ENCODE measurements at regions not wholly inside any gene's neighbourhood (a gene's known extent, or its start where the extent isn't known, plus 50 kb on each side); places are given as distances from the start of the nearest gene placed in this dataset.

DNA sequence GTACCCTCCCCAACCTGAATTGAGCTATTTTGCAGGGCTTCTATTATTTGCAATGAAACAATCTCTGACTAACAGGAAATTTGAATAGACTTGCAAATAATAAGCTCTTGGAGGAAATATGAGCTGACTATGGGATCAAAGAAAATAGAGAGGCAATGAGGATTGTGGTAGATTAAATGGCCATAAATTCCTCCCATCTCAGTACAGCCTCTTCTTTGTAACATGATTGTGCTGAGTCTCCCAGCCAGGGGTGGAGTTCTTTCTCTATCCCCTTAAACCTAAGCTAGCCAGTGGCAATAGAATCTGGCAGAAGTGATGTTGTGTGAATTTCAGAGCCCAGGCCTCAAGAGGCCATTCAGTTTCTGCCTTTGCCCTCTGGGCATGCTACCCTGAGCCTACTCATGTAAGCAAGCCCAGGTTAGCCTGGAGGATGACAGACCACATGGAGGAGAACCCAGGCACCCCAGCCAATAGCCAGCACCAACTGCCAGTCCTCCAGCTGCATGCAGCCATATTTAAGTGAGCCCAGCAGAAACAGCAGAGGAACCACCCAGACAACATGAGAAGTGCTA lies 86.8 kb upstream of the TP53I11 start:
- Histone ChIP-seq H3K27me3 (ENCODE audit: control insufficient read depth, insufficient read depth, low read length) (no peaks in the 10 kb centered on the region), H3K4me3 (ENCODE audit: low read length in 3 of 3) (no peak overlapping the region), H3K36me3 (ENCODE audit: control insufficient read depth in 2 of 3, insufficient read depth in 3 of 3, low read length in 3 of 3) (no peaks in the 10 kb centered on the region), H3K9ac (ENCODE audit: low read length in 3 of 3) (no peak overlapping the region), H3K9me3 (ENCODE audit: control insufficient read depth in 2 of 3, insufficient read depth in 1 of 3, low read length in 3 of 3) (peaks cover 0 to 11% (median 4%) of the 10 kb centered on the region in 3 donors), H3K27ac (ENCODE audit: low read depth in 2 of 2, low read length in 2 of 2) (no peak overlapping the region), H3K4me1 (ENCODE audit: control insufficient read depth in 2 of 3, insufficient read depth in 2 of 3, low read depth in 1 of 3, low read length in 3 of 3) (peaks cover 0 to 3% (median 0%) of the 10 kb centered on the region in 3 donors)
- TF ChIP-seq, protein P1, sequence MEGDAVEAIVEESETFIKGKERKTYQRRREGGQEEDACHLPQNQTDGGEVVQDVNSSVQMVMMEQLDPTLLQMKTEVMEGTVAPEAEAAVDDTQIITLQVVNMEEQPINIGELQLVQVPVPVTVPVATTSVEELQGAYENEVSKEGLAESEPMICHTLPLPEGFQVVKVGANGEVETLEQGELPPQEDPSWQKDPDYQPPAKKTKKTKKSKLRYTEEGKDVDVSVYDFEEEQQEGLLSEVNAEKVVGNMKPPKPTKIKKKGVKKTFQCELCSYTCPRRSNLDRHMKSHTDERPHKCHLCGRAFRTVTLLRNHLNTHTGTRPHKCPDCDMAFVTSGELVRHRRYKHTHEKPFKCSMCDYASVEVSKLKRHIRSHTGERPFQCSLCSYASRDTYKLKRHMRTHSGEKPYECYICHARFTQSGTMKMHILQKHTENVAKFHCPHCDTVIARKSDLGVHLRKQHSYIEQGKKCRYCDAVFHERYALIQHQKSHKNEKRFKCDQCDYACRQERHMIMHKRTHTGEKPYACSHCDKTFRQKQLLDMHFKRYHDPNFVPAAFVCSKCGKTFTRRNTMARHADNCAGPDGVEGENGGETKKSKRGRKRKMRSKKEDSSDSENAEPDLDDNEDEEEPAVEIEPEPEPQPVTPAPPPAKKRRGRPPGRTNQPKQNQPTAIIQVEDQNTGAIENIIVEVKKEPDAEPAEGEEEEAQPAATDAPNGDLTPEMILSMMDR (IDR thresholded peaks at IDR 0.05; ENCODE audit: borderline replicate concordance, extremely low read depth, insufficient read depth), result no peak
- FAIRE-seq, result no peak
- intact Hi-C loops (cut with DNase I), result no loop called here
- peak in 1 of 5 donors; percentile 22 for DNase-seq

DNA sequence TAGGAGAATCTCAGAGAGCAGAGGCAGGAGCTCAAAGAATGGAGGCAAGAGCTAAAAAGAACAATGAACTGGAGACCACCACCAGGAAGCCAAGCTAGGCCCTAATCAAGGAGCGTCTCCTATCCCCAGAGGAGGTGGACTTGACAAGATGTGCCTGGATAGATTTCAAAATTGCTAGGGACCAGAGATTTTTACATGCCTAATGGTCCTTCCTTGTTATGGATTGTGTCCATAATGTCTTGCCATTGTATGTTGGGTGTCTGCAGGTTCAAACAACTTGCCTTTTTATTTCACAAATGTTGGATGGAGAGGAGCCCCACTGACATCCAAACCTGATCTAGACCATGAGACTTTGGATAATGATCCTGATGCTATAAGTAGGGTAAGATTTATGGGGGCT lies 88.2 kb upstream of the TP53I11 start:
- H3K27ac ChIP-seq (ENCODE audit: low read depth in 2 of 2, low read length in 2 of 2), result no peak overlapping the region
- no peak overlapping the region for H3K9ac ChIP-seq (ENCODE audit: low read length in 3 of 3)
- DNase-seq (no peak), FAIRE-seq (no peak)
- H3K4me1 ChIP-seq (ENCODE audit: control insufficient read depth in 2 of 3, insufficient read depth in 2 of 3, low read depth in 1 of 3, low read length in 3 of 3), result peaks cover 0 to 3% (median 0%) of the 10 kb centered on the region in 3 donors
- H3K4me3 ChIP-seq (ENCODE audit: low read length in 3 of 3), result no peak overlapping the region
- H3K36me3 ChIP-seq (ENCODE audit: control insufficient read depth in 2 of 3, insufficient read depth in 3 of 3, low read length in 3 of 3), result no peaks in the 10 kb centered on the region
- peaks cover 0 to 11% (median 4%) of the 10 kb centered on the region in 3 donors for H3K9me3 ChIP-seq (ENCODE audit: control insufficient read depth in 2 of 3, insufficient read depth in 1 of 3, low read length in 3 of 3)
- H3K27me3 ChIP-seq (ENCODE audit: control insufficient read depth, insufficient read depth, low read length), result no peaks in the 10 kb centered on the region
- TF ChIP-seq, protein P1 (IDR thresholded peaks at IDR 0.05; ENCODE audit: borderline replicate concordance, extremely low read depth, insufficient read depth), result no peak
- intact Hi-C loops (cut with DNase I), result no loop called here

DNA sequence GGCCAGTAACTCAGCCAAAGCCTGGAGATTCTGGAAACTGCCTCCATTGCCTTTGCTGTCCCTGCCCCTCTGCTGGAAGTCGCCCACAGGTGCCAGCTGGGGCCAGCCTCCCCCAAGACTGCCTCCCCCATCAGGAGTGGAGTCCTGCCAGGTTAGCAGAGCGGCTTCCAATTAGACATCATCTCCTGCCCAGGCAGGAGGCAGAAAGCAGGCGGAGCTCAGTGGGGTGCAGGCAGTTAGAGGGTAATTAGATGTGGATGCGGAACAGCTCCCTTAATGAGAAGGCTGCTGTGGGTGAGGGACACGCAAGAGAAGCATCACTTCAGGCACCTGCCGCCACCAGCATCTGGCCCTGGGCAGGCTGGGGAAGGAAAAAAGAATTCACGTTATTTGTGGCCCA lies 90.9 kb upstream of the TP53I11 start:
- Histone ChIP-seq H3K36me3 (ENCODE audit: control insufficient read depth in 2 of 3, insufficient read depth in 3 of 3, low read length in 3 of 3) (no peaks in the 10 kb centered on the region), H3K9me3 (ENCODE audit: control insufficient read depth in 2 of 3, insufficient read depth in 1 of 3, low read length in 3 of 3) (peaks cover 0 to 11% (median 4%) of the 10 kb centered on the region in 3 donors), H3K27me3 (ENCODE audit: control insufficient read depth, insufficient read depth, low read length) (no peaks in the 10 kb centered on the region), H3K4me1 (ENCODE audit: control insufficient read depth in 2 of 3, insufficient read depth in 2 of 3, low read depth in 1 of 3, low read length in 3 of 3) (peaks cover 0 to 4% (median under 1%) of the 10 kb centered on the region in 3 donors), H3K27ac (ENCODE audit: low read depth in 2 of 2, low read length in 2 of 2) (no peak overlapping the region), H3K4me3 (ENCODE audit: low read length in 3 of 3) (no peak overlapping the region), H3K9ac (ENCODE audit: low read length in 3 of 3) (no peak overlapping the region)
- TF ChIP-seq, protein P1 (IDR thresholded peaks at IDR 0.05; ENCODE audit: borderline replicate concordance, extremely low read depth, insufficient read depth), result no peak
- FAIRE-seq (no peak), DNase-seq (no peak)
- intact Hi-C loops (cut with DNase I), result no loop called here

DNA sequence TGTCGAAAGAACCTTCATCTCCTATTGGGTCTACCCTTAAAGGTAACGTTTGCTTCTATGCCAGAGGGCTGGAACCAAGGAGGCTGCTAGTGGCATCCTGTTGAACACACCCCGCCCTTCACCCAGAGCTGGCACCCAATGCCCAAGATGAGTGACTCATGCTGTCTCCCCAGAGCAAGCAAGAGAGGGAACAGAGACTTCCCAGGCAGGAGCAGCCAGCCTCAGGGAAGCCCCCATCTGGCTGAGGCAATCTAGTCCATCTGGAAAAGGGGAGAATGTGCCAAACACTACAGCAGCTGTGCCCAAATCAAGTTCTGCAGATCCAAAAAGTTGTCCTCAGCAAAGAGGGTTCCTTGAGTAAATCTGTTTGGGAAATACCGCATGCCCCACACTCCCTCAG lies 91.9 kb upstream of the TP53I11 start:
- H3K9ac ChIP-seq (ENCODE audit: low read length in 3 of 3), result no peak overlapping the region
- H3K36me3 ChIP-seq (ENCODE audit: control insufficient read depth in 2 of 3, insufficient read depth in 3 of 3, low read length in 3 of 3), result no peaks in the 10 kb centered on the region
- no peak overlapping the region for H3K27ac ChIP-seq (ENCODE audit: low read depth in 2 of 2, low read length in 2 of 2)
- peaks cover 0 to 11% (median 4%) of the 10 kb centered on the region in 3 donors for H3K9me3 ChIP-seq (ENCODE audit: control insufficient read depth in 2 of 3, insufficient read depth in 1 of 3, low read length in 3 of 3)
- DNase-seq (no peak), FAIRE-seq (no peak)
- H3K4me3 ChIP-seq (ENCODE audit: low read length in 3 of 3), result no peak overlapping the region
- TF ChIP-seq, protein P1 (IDR thresholded peaks at IDR 0.05; ENCODE audit: borderline replicate concordance, extremely low read depth, insufficient read depth), result no peak
- H3K4me1 ChIP-seq (ENCODE audit: control insufficient read depth in 2 of 3, insufficient read depth in 2 of 3, low read depth in 1 of 3, low read length in 3 of 3), result peaks cover 0 to 4% (median 2%) of the 10 kb centered on the region in 3 donors
- intact Hi-C loops (cut with DNase I), result no loop called here
- no peaks in the 10 kb centered on the region for H3K27me3 ChIP-seq (ENCODE audit: control insufficient read depth, insufficient read depth, low read length)
